Progenitor cell of endocrine pancreas (in vitro differentiated cells): ENCODE measurements at regions not wholly inside any gene's neighbourhood (a gene's known extent, or its start where the extent isn't known, plus 50 kb on each side); places are given as distances from the start of the nearest gene placed in this dataset.
"Not testable (repeated sequence)": the region's sequence is repeated elsewhere in the genome, so short reads cannot be mapped to it uniquely, and the experiment has no call there.

Experiments
- DNase-seq: peaks from one replicate; pipeline ENCODE4 v3.0.0; 2021; ENCODE audit warnings: low spot score; ENCODE audit not compliant: unreplicated experiment
- H3K27ac Mint-ChIP-seq: 2 replicates; pipeline ENCODE4 v1.8.0; 2021; ENCODE audit warnings: mild to moderate bottlenecking, moderate library complexity, mixed read lengths
- H3K27me3 Mint-ChIP-seq: 2 replicates; pipeline ENCODE4 v1.8.0; 2021; ENCODE audit warnings: mixed read lengths
- H3K36me3 Mint-ChIP-seq: 2 replicates; pipeline ENCODE4 v1.8.0; 2022; ENCODE audit warnings: mixed read lengths; ENCODE audit not compliant: insufficient read depth
- H3K4me1 Mint-ChIP-seq: 2 replicates; pipeline ENCODE4 v1.8.0; 2021; ENCODE audit warnings: low read depth, mixed read lengths
- H3K4me3 Mint-ChIP-seq: 2 replicates; pipeline ENCODE4 v1.8.0; 2021; ENCODE audit warnings: low read depth, mild to moderate bottlenecking, moderate library complexity, mixed read lengths
- H3K9me3 Mint-ChIP-seq: 2 replicates; pipeline ENCODE4 v1.8.0; 2021; ENCODE audit warnings: low read depth, mixed read lengths
- TF ChIP-seq, protein P1 (sequence below): fragments of 200-600 bp; sonication (generic); IDR thresholded peaks from one replicate; pipeline ENCODE4 v1.5.0; 2021; ENCODE audit warnings: antibody characterized with exemption, mild to moderate bottlenecking; ENCODE audit not compliant: unreplicated experiment

- Mint-ChIP-seq H3K27me3 (no peaks in the 10 kb centered on the region), H3K4me3 (no peak overlapping the region), H3K27ac (no peak overlapping the region), H3K4me1 (peaks cover 7% of the 10 kb centered on the region), H3K9me3 (peaks cover 20% of the 10 kb centered on the region), H3K36me3 (peaks cover 5% of the 10 kb centered on the region)
- TF ChIP-seq, protein P1, sequence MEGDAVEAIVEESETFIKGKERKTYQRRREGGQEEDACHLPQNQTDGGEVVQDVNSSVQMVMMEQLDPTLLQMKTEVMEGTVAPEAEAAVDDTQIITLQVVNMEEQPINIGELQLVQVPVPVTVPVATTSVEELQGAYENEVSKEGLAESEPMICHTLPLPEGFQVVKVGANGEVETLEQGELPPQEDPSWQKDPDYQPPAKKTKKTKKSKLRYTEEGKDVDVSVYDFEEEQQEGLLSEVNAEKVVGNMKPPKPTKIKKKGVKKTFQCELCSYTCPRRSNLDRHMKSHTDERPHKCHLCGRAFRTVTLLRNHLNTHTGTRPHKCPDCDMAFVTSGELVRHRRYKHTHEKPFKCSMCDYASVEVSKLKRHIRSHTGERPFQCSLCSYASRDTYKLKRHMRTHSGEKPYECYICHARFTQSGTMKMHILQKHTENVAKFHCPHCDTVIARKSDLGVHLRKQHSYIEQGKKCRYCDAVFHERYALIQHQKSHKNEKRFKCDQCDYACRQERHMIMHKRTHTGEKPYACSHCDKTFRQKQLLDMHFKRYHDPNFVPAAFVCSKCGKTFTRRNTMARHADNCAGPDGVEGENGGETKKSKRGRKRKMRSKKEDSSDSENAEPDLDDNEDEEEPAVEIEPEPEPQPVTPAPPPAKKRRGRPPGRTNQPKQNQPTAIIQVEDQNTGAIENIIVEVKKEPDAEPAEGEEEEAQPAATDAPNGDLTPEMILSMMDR = no peak
- no peak for DNase-seq
These were observed 724.6 kb upstream of the NRP1 start for GRCh38 chr10:34058845-34059614.

DNA sequence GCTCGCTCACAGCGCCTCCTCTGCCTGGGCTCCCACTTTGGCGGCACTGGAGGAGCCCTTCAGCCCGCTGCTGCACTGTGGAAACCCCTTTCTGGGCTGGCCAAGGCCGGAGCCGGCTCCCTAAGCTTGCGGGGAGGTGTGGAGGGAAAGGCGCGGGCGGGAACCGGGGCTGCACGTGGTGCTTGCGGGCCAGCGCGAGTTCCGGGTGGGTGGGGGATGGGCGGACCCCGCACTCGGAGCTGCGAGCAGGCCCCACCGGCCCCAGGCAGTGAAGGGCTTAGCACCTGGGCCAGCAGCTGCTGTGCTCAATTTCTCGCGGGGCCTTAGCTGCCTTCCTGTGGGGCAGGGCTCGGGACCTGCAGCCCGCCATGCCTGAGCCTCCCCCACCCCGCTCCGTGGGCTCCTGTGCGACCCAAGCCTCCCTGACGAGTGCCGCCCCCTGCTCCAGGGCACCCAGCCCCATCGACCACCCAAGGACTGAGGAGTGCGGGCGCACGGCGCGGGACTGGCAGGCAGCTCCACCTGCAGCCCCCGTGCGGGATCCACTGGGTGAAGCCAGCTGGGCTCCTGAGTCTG is 721.0 kb upstream of the NRP1 start:
- H3K27me3 Mint-ChIP-seq, DNase-seq, H3K4me1 Mint-ChIP-seq, H3K27ac Mint-ChIP-seq, H3K36me3 Mint-ChIP-seq, H3K4me3 Mint-ChIP-seq: not testable (repeated sequence)
- H3K9me3 Mint-ChIP-seq = peaks cover 14% of the 10 kb centered on the region

DNA sequence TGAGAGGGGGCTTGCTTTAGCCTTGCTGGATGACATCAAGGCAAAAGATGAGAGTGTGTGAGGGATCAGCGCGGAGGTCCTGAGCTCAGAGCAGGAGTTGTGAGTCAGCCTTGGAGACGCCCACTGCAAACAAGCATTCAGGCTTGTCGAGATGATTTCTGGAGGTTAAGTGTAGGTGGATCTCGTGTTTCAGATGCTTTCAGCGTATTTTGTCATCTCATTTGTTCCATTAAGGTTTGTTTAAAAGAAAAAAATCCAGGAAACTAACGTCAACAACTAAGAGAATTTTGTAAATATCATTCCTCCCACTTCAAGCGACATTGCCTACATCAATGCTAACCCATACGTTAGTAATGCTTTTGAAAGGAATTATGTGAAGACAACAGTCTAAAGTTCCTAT is 715.4 kb upstream of the NRP1 start:
- DNase-seq = no peak
- H3K4me1 Mint-ChIP-seq = no peaks in the 10 kb centered on the region
- H3K27ac Mint-ChIP-seq = no peak overlapping the region
- TF ChIP-seq, protein P1 = no peak
- peaks cover 7% of the 10 kb centered on the region for H3K27me3 Mint-ChIP-seq
- no peaks in the 10 kb centered on the region for H3K36me3 Mint-ChIP-seq
- H3K4me3 Mint-ChIP-seq = no peak overlapping the region
- H3K9me3 Mint-ChIP-seq = peaks cover 8% of the 10 kb centered on the region

DNA sequence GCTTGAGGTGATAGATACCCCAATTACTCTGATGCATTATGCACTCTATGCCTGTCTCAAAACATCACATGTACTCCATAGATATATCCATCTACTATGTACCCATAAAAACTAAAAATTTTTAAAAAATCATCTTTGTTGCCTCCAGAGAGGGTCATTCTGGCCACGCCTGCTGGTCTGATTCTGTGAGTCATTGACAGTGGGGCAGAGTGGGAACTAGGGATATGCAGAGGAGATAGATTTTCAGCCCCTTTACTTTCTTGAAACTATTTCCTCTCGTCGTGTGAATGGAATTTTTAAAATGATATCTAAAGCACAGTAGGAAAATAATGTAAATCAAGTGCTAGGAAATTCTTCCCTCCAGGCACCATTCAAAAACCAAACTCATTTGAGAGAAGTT is 715.0 kb upstream of the NRP1 start:
- Mint-ChIP-seq H3K4me3 (no peak overlapping the region), H3K9me3 (peaks cover 8% of the 10 kb centered on the region), H3K36me3 (no peaks in the 10 kb centered on the region), H3K27ac (no peak overlapping the region), H3K27me3 (peaks cover 7% of the 10 kb centered on the region), H3K4me1 (no peaks in the 10 kb centered on the region)
- no peak for DNase-seq
- TF ChIP-seq, protein P1 = no peak

DNA sequence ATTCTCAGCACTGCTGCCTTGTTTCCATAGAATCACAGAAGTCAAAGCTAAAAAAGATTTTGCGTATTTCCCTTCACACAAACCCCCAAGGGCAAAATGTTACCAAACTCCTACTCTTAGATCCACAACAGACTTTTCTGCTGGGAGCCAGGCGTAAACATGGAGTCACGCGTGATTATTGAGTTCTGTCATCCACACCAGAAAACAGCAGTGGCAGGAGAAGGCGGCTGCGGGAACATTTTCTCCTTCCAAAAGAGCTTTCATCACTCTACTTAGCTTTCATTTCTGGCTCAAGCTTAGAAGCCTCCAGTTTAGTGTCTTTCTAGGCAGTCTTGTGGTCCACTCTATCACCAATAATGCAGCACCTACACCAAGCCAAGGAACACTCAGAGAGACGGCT is 712.9 kb upstream of the NRP1 start:
- Mint-ChIP-seq H3K27ac (no peak overlapping the region), H3K4me3 (no peak overlapping the region), H3K9me3 (peaks cover 8% of the 10 kb centered on the region), H3K27me3 (peaks cover 7% of the 10 kb centered on the region), H3K36me3 (no peaks in the 10 kb centered on the region), H3K4me1 (no peaks in the 10 kb centered on the region)
- TF ChIP-seq, protein P1 = no peak
- no peak for DNase-seq
